ENCODE measurements at regions not wholly inside any gene's neighbourhood (a gene's known extent, or its start where the extent isn't known, plus 50 kb on each side); places are given as distances from the start of the nearest gene placed in this dataset.
"Not testable (repeated sequence)": the region's sequence is repeated elsewhere in the genome, so short reads cannot be mapped to it uniquely, and the experiment has no call there.

- DNase-seq = no peak
- intact Hi-C loops (cut with DNase I) = no loop called here
Observed at GRCh38 chr3:5035113-5035512, 55.9 kb downstream of the BHLHE40 start.

GRCh38 chr3:5035692-5036391, 56.6 kb downstream of the BHLHE40 start:
- DNase-seq = no peak
- intact Hi-C loops (cut with DNase I) = no loop called here

GRCh38 chr3:5036392-5036766, 57.1 kb downstream of the BHLHE40 start:
- intact Hi-C loops (cut with DNase I) = no loop called here
- DNase-seq = no peak

GRCh38 chr3:5036858-5037257, 57.6 kb downstream of the BHLHE40 start:
- intact Hi-C loops (cut with DNase I) = no loop called here
- DNase-seq = no peak

- intact Hi-C loops (cut with DNase I) = no loop called here
- DNase-seq = no peak
Observed at GRCh38 chr3:5039585-5039984, 60.3 kb downstream of the BHLHE40 start.

GRCh38 chr3:5041315-5041714, 62.1 kb downstream of the BHLHE40 start:
- intact Hi-C loops (cut with DNase I) = no loop called here
- no peak for DNase-seq

GRCh38 chr3:5045961-5046360, 66.7 kb downstream of the BHLHE40 start:
- no peak for DNase-seq
- intact Hi-C loops (cut with DNase I) = no loop called here

- DNase-seq = no peak
- intact Hi-C loops (cut with DNase I) = no loop called here
Observed at GRCh38 chr3:5047764-5048419, 68.7 kb downstream of the BHLHE40 start.

- intact Hi-C loops (cut with DNase I) = no loop called here
- DNase-seq = no peak
Observed at GRCh38 chr3:5051772-5052171, 70.3 kb upstream of the ARL8B start.

GRCh38 chr3:5052247-5052646, 69.8 kb upstream of the ARL8B start:
- intact Hi-C loops (cut with DNase I) = no loop called here
- no peak for DNase-seq

- intact Hi-C loops (cut with DNase I) = no loop called here
- DNase-seq = no peak
Observed at GRCh38 chr3:5053021-5053831, 68.9 kb upstream of the ARL8B start.

GRCh38 chr3:5054098-5054497, 68.0 kb upstream of the ARL8B start:
- intact Hi-C loops (cut with DNase I) = no loop called here
- no peak for DNase-seq

- intact Hi-C loops (cut with DNase I); DNase-seq: not testable (repeated sequence)
Observed at GRCh38 chr3:5054579-5054978, 67.5 kb upstream of the ARL8B start.

GRCh38 chr3:5055357-5056110, 66.6 kb upstream of the ARL8B start:
- intact Hi-C loops (cut with DNase I) = loop anchor here (5.0 kb wide), 1 partner anchor 398 kb away; no protein-coding TSS in a partner anchor
- no peak for DNase-seq

GRCh38 chr3:5056111-5056391, 66.0 kb upstream of the ARL8B start:
- intact Hi-C loops (cut with DNase I) = loop anchor here (5.0 kb wide), 1 partner anchor 399 kb away; no protein-coding TSS in a partner anchor
- no peak for DNase-seq

GRCh38 chr3:5057272-5057671, 64.8 kb upstream of the ARL8B start:
- intact Hi-C loops (cut with DNase I) = loop anchor here (5.0 kb wide), 1 partner anchor 400 kb away; no protein-coding TSS in a partner anchor
- DNase-seq = no peak

- intact Hi-C loops (cut with DNase I) = loop anchor here (2.0 to 5.0 kb wide), 2 partner anchors 347 to 401 kb away; no protein-coding TSS in a partner anchor
Observed at GRCh38 chr3:5057857-5058324, 64.2 kb upstream of the ARL8B start.

GRCh38 chr3:5058471-5058951, 63.6 kb upstream of the ARL8B start:
- intact Hi-C loops (cut with DNase I) = loop anchor here (2.0 to 5.0 kb wide), 2 partner anchors 348 to 401 kb away; no protein-coding TSS in a partner anchor
- no peak for DNase-seq

More at GRCh38 chr3:5057857-5058324, 64.2 kb upstream of the ARL8B start:
- peak in 8 of 10 donors; percentile 33 to 93 (median 61) for DNase-seq

- intact Hi-C loops (cut with DNase I) = loop anchor here (2.0 to 5.0 kb wide), 2 partner anchors 349 to 402 kb away; no protein-coding TSS in a partner anchor
Observed at GRCh38 chr3:5059782-5060181, 62.3 kb upstream of the ARL8B start.

GRCh38 chr3:5061218-5061569, 60.9 kb upstream of the ARL8B start:
- DNase-seq = no peak
- intact Hi-C loops (cut with DNase I) = no loop called here

More at GRCh38 chr3:5059782-5060181, 62.3 kb upstream of the ARL8B start:
- DNase-seq = no peak

Data from posterior cingulate gyrus (tissue), 11 donors.